Right lobe of liver (tissue), 4 donors: ENCODE measurements at regions not wholly inside any gene's neighbourhood (a gene's known extent, or its start where the extent isn't known, plus 50 kb on each side); places are given as distances from the start of the nearest gene placed in this dataset.

Experiments
- CTCF ChIP-seq, 4 donors: fragments of 200-600 bp in 3 of 4; fragments of 450-650 bp in 1 of 4; IDR thresholded peaks; one replicate each; pipeline versions ENCODE4 v1.5.1 to v1.8.0; 2016 to 2022; ENCODE audit warnings: antibody characterized with exemption in 4 of 4, mild to moderate bottlenecking in 2 of 4
- POLR2A ChIP-seq: fragments of 450-650 bp; IDR thresholded peaks from one replicate; pipeline ENCODE4 v1.6.1; 2017; ENCODE audit warnings: antibody characterized with exemption, mild to moderate bottlenecking
- donor health status: DM: no; HTN: no; CAD: no.
- donor health status: DM: no; HTN: no; CAD: no.
- donor health status: DM: no; HTN: yes; CAD: no.

GRCh38 chr11:127445476-127445875 lies 444.9 kb upstream of the KIRREL3 start:
- TF ChIP-seq CTCF (IDR thresholded peaks at IDR 0.05) (no peak), POLR2A (no peak)
